Heart right ventricle (tissue), 16 donors: ENCODE measurements at regions not wholly inside any gene's neighbourhood (a gene's known extent, or its start where the extent isn't known, plus 50 kb on each side); places are given as distances from the start of the nearest gene placed in this dataset.

Source experiments
- ATAC-seq, 8 donors: fragments of 200-7000 bp; cut with Tn5 transposase; one replicate each; pipeline ENCODE4 v1.9.1; 2020; ENCODE audit warnings: mild to moderate bottlenecking in 8 of 8, moderate library complexity in 8 of 8, moderate number of reproducible peaks in 1 of 8
- DNase-seq, 2 donors: peaks; one replicate each; pipeline ENCODE4 v3.0.0-alpha.2; 2020
- H3K27ac ChIP-seq, 10 donors: fragments of 200-600 bp; sonication (generic) in 2 of 10; one replicate each; pipeline versions ENCODE4 v1.5.0 to v1.8.0; 2020 to 2022; ENCODE audit warnings: mild to moderate bottlenecking in 3 of 10
- H3K27me3 ChIP-seq, 7 donors: fragments of 200-600 bp; one replicate each; pipeline ENCODE4 v1.8.0; 2021 to 2022; ENCODE audit warnings: mild to moderate bottlenecking in 2 of 7
- H3K36me3 ChIP-seq, 9 donors: fragments of 200-600 bp; sonication (generic) in 1 of 9; one replicate each; pipeline versions ENCODE4 v1.5.0 to v1.8.0; 2020 to 2022; ENCODE audit warnings: mild to moderate bottlenecking in 2 of 9
- H3K4me1 ChIP-seq, 9 donors: fragments of 200-600 bp; sonication (generic) in 1 of 9; one replicate each; pipeline versions ENCODE4 v1.5.0 to v1.8.0; 2020 to 2022; ENCODE audit warnings: mild to moderate bottlenecking in 4 of 9
- H3K4me3 ChIP-seq, 10 donors: fragments of 200-600 bp; sonication (generic) in 2 of 10; one replicate each; pipeline versions ENCODE4 v1.5.0 to v1.8.0; 2020 to 2022; ENCODE audit warnings: mild to moderate bottlenecking in 7 of 10, moderate library complexity in 2 of 10
- H3K9me3 ChIP-seq, 11 donors: fragments of 200-600 bp in 10 of 11; sonication (generic) in 2 of 11; one replicate each; pipeline versions ENCODE4 v1.5.0 to v1.8.0; 2013 to 2022; ENCODE audit warnings: mild to moderate bottlenecking in 2 of 11, control low read depth in 1 of 11, moderate library complexity in 1 of 11
- WGBS, 2 donors: extraction: QIAGEN DNeasy Blood & Tissue Kit; methylation state at CpG; one replicate each; pipeline ENCODE4 v1.1.7; 2013; ENCODE audit warnings: inconsistent platforms in 1 of 2; 5-methylcytosine and 5-hydroxymethylcytosine counted together
- intact Hi-C, 10 donors: fragments of 100-400 bp; cut with DNase I; formaldehyde crosslinking; loops; one replicate each; pipeline versions ENCODE4 v1.11.1 to v1.14.2; 2022
- TF ChIP-seq, protein P1 (sequence below), 9 donors: fragments of 200-600 bp; sonication (generic) in 2 of 9; IDR thresholded peaks; one replicate each; pipeline versions ENCODE4 v1.5.0 to v1.8.0; 2021 to 2022; ENCODE audit warnings: antibody characterized with exemption in 9 of 9, mild to moderate bottlenecking in 5 of 9, moderate library complexity in 1 of 9
- donor health status: Arrhythmogenic right ventricular cardiomyopathy.
- donor health status: ischemic (EF 13 %, LVEDD 7.1; RV severe dilation, severe dysfunction).
- donor health status: healthy with polysubstance abuse.
- donor health status: DM: no; HTN: yes; CAD: no.
- donor health status: DM: no; HTN: no; CAD: no.
- donor health status: ischemic (EF 25% LVEDD 6.9; RV normal size, moderate dysfunction).
- donor health status: ischemic (EF 25% LVEDD 5.7; RV mildly dilated, moderate dysfunction).
- donor health status: healthy.
- donor health status: DM: yes; HTN: yes; CAD: no.
- donor health status: Ischemic cardiomyopathy.
- donor health status: ischemic (EF 35%, LVEDD 5.7; RV mildly dilated, moderate dysfunction).
- donor health status: nonischemic (EF 11% LVEDD 7.7; RV severe dilation, severe dysfunction).
- donor health status: DM: yes; HTN: yes; CAD: no.
- donor health status: PGD.
- donor health status: ischemic (EF 29% LVEDD 5.4; RV normal size, mild dysfunction).
- donor health status: nonischemic (EF 23%, LVEDD 6.1; RV moderate dilation, normal function).

DNA sequence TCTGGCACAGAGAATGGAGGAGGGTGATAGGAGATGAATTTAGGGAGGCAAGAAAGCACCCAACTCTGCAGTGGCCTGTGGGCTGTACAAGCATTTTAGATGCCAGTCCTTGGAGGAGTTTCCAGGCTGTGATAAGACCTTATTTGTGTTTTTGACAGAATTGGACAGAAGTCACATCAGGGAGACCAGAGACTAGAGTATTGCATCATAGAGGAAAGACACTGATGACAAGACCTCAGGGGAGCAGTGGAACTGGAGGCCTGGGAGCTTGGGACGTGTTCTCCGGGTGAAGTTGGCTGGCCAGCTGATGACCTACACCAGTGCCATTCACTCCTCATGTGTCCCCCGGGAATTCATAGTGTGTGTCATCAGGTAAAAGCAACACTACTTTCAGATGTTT, 284.0 kb upstream of the ZFP42 start:
- TF ChIP-seq, protein P1, sequence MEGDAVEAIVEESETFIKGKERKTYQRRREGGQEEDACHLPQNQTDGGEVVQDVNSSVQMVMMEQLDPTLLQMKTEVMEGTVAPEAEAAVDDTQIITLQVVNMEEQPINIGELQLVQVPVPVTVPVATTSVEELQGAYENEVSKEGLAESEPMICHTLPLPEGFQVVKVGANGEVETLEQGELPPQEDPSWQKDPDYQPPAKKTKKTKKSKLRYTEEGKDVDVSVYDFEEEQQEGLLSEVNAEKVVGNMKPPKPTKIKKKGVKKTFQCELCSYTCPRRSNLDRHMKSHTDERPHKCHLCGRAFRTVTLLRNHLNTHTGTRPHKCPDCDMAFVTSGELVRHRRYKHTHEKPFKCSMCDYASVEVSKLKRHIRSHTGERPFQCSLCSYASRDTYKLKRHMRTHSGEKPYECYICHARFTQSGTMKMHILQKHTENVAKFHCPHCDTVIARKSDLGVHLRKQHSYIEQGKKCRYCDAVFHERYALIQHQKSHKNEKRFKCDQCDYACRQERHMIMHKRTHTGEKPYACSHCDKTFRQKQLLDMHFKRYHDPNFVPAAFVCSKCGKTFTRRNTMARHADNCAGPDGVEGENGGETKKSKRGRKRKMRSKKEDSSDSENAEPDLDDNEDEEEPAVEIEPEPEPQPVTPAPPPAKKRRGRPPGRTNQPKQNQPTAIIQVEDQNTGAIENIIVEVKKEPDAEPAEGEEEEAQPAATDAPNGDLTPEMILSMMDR (IDR thresholded peaks at IDR 0.05): no peak
- no peaks in the 10 kb centered on the region for H3K27me3 ChIP-seq
- peaks cover 0 to 39% (median 10%) of the 10 kb centered on the region in 11 donors for H3K9me3 ChIP-seq
- no peak overlapping the region for H3K4me3 ChIP-seq
- no peaks in the 10 kb centered on the region for H3K4me1 ChIP-seq
- ATAC-seq (no peak), DNase-seq (no peak)
- no peaks in the 10 kb centered on the region for H3K36me3 ChIP-seq
- no peak overlapping the region for H3K27ac ChIP-seq
- WGBS, 2 donors: 57 to 60% methylated on average over 3 of the region's 3 CpGs
- intact Hi-C loops: no loop called here

GRCh38 chr4:187714957-187715356, 280.6 kb upstream of the ZFP42 start:
- intact Hi-C loops: no loop called here
- no peak for ATAC-seq
- Histone ChIP-seq H3K4me3 (no peak overlapping the region), H3K27me3 (no peaks in the 10 kb centered on the region), H3K27ac (no peak overlapping the region), H3K36me3 (no peaks in the 10 kb centered on the region), H3K9me3 (peaks cover 0 to 7% (median 0%) of the 10 kb centered on the region in 11 donors), H3K4me1 (no peaks in the 10 kb centered on the region)
- TF ChIP-seq, protein P1 (IDR thresholded peaks at IDR 0.05): no peak
- 86 to 89% methylated on average over 5 of the region's 5 CpGs for WGBS, 2 donors
- no peak for DNase-seq

DNA sequence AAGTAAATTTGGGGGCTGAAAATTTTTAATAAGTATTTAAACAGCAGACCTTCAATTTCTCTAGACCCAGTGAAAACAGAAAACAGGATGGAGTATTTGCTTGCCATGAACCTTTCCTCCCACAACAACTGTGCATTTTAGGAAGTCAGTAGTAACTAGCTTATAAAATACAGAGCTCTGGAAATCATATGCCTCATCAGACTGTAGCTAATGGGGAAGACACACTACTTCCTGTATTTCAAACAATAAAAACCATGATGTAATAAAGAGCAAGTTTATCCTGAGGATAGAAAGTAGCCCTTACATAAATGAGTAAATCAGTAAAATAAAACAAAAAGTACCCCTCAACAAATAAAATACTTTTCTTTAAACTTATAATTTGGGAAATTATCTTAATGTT, 280.1 kb upstream of the ZFP42 start:
- peaks cover 0 to 3% (median 0%) of the 10 kb centered on the region in 11 donors for H3K9me3 ChIP-seq
- H3K27ac ChIP-seq: no peak overlapping the region
- TF ChIP-seq, protein P1 (IDR thresholded peaks at IDR 0.05): no peak
- H3K4me3 ChIP-seq: no peak overlapping the region
- no peaks in the 10 kb centered on the region for H3K27me3 ChIP-seq
- no peaks in the 10 kb centered on the region for H3K4me1 ChIP-seq
- intact Hi-C loops: no loop called here
- H3K36me3 ChIP-seq: no peaks in the 10 kb centered on the region
- no peak for DNase-seq
- no peak for ATAC-seq

DNA sequence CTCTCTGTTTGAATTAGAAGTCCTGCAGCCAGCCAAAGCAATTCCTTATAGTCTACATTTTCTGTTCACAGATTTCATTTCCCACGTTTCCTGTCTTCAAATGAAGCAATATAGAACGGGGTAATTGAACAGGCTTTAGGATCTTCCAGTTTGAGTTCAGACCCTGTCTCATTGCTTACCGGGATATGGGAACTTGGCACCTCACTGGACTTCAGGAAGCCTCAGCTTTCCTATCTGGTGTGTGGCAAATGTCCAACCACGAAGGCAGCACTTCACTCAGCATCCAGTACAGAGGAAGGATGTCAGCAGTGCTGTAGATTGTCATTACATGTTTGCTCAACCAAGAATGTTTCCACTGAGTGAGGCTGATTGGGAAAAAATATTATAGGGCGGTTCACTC, 271.1 kb upstream of the ZFP42 start:
- no peak for ATAC-seq

More for the DNA sequence above, 271.1 kb upstream of the ZFP42 start:
- Histone ChIP-seq H3K9me3 (peaks cover 0 to 13% (median 0%) of the 10 kb centered on the region in 11 donors), H3K36me3 (no peaks in the 10 kb centered on the region), H3K27me3 (peaks cover 0 to 4% (median 0%) of the 10 kb centered on the region in 7 donors), H3K4me3 (no peak overlapping the region), H3K27ac (no peak overlapping the region), H3K4me1 (no peaks in the 10 kb centered on the region)
- DNase-seq: no peak
- intact Hi-C loops: no loop called here
- TF ChIP-seq, protein P1 (IDR thresholded peaks at IDR 0.05): no peak
- 36 to 40% methylated on average over 5 of the region's 5 CpGs for WGBS, 2 donors
